Upper lobe of left lung (tissue), 4 donors: ENCODE measurements at regions not wholly inside any gene's neighbourhood (a gene's known extent, or its start where the extent isn't known, plus 50 kb on each side); places are given as distances from the start of the nearest gene placed in this dataset.

Source experiments
- POLR2A ChIP-seq, 4 donors: fragments of 450-650 bp; IDR thresholded peaks; one replicate each; pipeline ENCODE4 v1.5.1; 2016 to 2017; ENCODE audit warnings: antibody characterized with exemption in 4 of 4, mild to moderate bottlenecking in 2 of 4
- TF ChIP-seq, protein P1 (sequence below), 6 experiments: fragments of 450-650 bp in 4 of 6; fragments of 200-600 bp in 2 of 6; sonication (generic) in 2 of 6; IDR thresholded peaks; one replicate each; pipeline ENCODE4 v1.5.1; 2016 to 2019; ENCODE audit warnings: antibody characterized with exemption in 6 of 6

DNA sequence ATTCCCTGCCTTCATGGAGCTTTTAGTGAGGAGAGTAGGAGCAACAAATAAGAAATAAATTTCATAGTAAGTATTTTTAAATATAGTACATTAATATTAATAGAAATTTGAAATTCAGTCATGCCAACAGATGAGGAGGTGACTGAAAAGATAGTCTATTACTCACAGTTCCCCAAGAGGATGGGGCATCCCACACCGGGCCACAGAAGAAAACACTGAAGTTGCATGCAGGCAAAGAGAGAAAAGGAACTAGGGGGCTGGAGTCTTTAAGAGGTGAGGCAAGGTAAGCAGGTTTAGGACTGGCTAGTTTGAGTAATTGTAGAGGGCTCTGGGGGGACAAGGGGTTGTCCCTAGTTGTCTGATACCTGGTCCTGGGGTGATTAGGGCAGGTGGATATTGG is 120.1 kb upstream of the UMPS start:
- TF ChIP-seq, protein P1, sequence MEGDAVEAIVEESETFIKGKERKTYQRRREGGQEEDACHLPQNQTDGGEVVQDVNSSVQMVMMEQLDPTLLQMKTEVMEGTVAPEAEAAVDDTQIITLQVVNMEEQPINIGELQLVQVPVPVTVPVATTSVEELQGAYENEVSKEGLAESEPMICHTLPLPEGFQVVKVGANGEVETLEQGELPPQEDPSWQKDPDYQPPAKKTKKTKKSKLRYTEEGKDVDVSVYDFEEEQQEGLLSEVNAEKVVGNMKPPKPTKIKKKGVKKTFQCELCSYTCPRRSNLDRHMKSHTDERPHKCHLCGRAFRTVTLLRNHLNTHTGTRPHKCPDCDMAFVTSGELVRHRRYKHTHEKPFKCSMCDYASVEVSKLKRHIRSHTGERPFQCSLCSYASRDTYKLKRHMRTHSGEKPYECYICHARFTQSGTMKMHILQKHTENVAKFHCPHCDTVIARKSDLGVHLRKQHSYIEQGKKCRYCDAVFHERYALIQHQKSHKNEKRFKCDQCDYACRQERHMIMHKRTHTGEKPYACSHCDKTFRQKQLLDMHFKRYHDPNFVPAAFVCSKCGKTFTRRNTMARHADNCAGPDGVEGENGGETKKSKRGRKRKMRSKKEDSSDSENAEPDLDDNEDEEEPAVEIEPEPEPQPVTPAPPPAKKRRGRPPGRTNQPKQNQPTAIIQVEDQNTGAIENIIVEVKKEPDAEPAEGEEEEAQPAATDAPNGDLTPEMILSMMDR (IDR thresholded peaks at IDR 0.05), result no peak
- no peak for TF ChIP-seq POLR2A (IDR thresholded peaks at IDR 0.05)
